ENCODE measurements at regions not wholly inside any gene's neighbourhood (a gene's known extent, or its start where the extent isn't known, plus 50 kb on each side); places are given as distances from the start of the nearest gene placed in this dataset.
"Not testable (repeated sequence)": the region's sequence is repeated elsewhere in the genome, so short reads cannot be mapped to it uniquely, and the experiment has no call there.

DNA sequence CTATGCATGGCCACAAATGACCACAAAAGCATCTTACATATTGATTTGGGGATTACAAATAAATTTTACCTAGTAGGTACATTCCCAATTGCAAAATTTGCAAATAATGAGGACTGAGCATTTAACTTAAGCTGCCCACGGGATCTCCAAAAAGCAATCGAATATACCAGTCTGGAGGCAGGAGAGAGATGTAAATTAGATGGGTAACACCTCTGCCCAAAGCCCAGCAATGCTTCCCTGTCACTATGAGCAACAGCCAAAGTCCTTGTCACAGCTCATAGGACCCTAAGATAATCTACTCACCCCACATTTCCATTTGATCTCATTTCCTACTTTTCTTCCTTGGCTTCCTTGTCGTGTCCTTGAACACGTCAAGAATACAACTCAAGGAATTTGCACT lies 172.2 kb downstream of the SUCLG1 start:
- DNase-seq = no peak

DNA sequence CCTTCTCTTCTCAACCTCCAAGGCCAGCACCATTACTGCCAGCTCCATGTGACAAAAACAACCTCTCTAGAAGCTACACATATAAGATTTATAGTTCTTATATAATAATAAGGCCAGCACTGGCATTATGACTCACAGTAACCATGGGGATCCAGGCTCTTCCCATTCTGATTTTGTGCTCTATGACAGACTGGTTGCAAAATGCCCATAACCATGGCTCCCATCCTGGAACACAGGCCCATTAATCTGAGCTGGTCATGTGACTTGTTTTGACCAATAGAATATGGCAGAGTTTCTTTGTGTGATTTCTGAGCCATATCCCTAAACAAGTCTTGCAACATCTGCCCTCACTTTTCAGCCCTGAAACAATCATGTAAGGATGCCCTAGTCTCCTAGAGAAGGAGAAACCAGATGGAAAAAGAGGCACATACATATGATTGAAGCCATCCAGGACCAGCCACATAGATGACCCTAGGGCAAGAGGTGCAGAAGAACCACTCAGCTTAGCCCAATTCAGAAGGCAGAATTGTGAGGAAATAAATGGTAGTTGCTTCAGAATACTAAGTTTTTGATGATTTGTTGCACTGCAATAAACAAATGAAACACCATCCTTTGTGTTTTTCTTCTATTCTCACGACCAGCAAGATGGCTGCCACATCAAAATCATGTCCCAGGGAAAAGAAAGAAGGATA lies 173.9 kb downstream of the SUCLG1 start:
- DNase-seq = no peak

- DNase-seq = no peak
These were observed 175.6 kb downstream of the SUCLG1 start for GRCh38 chr2:84283506-84283905.

DNA sequence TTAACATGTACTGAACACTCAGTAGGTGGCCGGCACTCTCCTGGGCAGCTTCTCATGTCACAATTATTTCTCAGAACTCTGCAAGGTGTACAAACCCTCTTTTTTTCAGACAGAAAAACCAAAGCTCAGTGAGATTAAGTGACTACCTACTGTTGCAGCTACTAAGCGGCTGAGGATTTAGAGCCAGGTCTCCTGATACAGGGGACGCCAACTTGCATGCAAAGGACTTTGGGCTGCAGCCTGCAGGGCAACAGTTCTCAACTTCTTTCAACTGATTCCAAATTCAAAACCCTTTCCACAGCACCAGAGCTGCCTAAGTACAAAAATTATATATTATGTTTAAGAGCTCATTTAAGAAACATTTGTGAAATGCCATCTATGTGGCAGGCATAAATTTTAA lies 177.6 kb downstream of the SUCLG1 start:
- DNase-seq = no peak

GRCh38 chr2:84280873-84281272 lies 178.2 kb downstream of the SUCLG1 start:
- DNase-seq = no peak

DNA sequence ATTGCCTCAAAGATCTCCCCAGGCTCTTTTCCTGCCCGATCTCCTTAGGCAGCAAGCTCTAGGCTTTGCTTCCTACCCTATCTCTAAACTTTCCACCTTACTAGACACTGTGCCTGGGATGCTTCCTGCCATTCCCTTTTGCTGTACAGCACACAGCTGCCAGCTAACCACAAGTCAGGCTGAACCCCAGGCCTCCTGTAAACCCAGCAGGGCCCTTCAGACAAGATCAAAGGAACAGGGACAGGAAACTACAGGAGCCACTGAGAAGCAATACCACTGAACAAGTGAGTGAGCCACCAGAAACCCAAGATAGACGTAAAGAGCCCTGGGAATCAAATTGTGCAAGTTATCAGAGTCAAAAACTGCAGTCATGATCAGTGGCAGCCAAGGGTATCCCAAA lies 180.7 kb downstream of the SUCLG1 start:
- DNase-seq = no peak

DNA sequence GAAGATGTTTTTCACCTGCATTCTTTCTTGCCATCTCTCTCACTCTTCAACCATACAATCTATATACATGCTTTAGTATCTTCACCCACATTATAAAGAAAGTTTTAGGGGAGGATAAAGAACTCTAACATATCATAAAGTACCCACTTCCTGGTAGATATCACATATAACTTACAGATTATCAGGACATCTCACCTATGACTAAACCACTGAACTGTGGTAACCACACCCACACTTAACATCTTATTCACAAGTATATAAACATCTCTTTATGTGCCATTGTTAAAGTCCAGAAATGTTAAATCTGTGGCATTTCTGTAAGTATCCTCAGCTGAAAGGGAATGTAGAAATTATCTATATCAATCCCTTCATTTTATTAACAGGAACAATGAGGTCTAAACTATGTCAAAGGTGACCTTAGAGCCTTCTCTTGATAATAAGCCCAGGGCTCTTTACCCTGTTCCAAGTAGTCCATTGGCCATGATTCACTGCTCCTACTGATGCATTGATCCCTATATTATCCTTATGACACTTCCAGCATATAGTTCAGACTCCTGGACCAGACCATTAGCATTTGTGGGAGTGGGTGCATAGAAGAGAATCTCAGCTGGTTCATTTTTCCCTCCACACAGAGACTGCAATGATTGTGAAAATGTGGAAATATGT lies 182.4 kb downstream of the SUCLG1 start:
- no peak for DNase-seq

DNA sequence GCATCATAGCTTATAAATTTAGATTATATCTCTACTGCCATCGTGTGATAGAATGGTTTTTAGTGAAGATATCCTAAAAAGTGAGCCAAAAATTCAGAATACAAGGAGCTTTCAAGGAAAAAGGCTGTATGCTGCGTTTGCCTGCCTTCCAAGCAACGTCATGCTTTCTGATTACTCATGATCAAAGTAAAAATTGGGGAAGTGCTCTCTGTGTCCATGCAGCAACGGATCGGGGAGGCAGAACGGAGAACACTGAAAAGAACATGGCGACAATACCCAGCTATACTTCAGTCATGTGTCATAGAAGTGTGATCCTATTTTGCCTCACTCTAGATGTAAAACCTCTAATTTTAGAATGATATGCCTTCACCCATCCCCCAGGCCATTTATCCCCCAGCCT lies 185.7 kb downstream of the SUCLG1 start:
- no peak for DNase-seq

GRCh38 chr2:84271977-84272376 lies 187.1 kb downstream of the SUCLG1 start:
- no peak for DNase-seq

DNA sequence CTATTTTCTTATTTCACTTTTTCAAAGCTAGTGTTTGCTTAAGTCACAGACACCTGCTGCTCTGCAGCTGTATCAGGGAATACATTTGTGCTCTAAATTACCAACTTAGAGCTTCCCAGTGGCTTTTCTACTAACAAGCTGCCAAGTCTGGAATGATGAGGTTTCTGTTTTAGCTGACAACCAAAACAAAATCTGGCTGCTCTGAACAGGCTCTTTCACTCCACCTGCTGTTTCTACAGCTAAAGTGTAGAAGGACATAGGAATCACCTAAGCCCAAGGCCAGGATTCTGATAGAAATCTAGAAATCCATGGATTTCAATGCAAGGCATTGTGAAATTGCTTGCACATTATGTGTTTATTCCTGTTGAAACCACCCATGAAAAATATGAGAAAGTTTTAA lies 201.2 kb downstream of the SUCLG1 start:
- no peak for DNase-seq

DNA sequence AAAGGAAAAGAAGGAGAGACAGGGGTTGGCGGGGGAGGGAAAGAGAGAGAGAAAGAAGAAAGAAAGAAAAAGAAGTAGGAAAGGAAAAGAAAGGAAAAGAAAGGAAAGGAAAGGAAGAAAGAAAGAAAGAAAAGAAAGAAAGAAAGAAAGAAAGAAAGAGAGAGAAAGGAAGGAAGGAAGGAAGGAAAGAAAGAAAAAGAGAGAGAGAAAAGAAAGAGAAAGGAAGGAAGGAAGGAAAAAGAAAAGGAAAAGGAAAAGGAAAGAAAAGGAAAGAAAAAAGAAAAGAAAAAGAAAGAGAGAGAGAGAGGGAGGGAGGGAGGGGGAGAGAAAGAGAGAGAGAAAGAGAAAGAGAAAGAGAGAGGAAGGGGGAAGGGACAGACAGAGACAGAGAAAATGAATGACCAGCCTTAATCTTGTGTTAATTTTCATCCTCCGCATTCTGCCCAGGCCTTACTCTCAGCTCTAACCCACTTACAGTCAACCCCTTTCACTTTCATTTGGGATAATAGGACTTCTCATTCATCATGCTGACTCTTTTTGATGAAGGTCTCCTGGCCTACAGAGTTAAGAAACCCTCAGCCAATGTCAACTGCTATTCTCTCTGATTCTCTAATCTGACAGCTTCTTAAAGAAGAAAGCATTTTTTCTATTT lies 207.3 kb downstream of the SUCLG1 start:
- no peak for DNase-seq

- no peak for DNase-seq
These were observed 209.9 kb downstream of the SUCLG1 start for GRCh38 chr2:84249140-84249539.

GRCh38 chr2:84247532-84247931 lies 211.5 kb downstream of the SUCLG1 start:
- no peak for DNase-seq

GRCh38 chr2:84243788-84244733 lies 215.0 kb downstream of the SUCLG1 start:
- no peak for DNase-seq

DNA sequence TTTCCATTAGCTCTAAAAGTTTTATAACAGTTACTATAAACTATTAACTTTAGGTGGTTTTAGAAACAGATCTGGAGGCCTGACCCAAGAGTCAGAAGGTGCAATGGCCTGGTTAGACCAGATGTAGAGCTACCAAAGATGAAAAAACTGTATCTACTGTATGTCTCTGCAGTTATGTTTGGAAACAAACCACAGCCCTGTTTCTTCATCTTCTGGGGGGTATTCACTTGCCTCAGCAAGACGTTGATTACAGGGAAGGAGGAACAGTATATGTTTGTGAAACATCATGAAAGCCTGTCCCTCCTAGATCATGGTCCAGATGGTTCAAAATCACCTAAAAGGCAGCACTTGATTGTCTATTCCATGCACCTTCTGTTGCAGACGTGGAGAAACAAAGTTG lies 220.2 kb downstream of the SUCLG1 start:
- no peak for DNase-seq

GRCh38 chr2:84236288-84236687 lies 222.8 kb downstream of the SUCLG1 start:
- no peak for DNase-seq

GRCh38 chr2:84234103-84234502 lies 225.0 kb downstream of the SUCLG1 start:
- DNase-seq = no peak

DNA sequence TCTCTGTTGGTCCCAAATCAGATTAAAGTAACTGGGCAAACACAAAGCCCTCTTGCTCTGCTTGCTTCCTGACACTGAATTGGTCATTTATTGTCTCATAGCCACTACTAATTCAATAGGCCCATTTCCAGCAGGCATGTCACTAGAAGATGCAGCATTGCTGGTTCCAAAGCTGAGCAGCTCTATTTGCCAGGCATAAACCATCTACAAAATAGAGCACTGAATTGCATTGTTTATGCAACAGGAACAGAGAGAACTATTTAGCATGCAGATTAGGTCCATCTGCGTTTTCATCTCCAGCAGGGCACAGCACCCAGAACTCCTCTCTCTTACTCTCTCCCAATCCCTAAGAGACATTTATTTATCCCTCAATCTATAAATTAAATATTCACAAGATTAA lies 227.6 kb downstream of the SUCLG1 start:
- DNase-seq = no peak

GRCh38 chr2:84224121-84224520 lies 235.0 kb downstream of the SUCLG1 start:
- no peak for DNase-seq

- DNase-seq = no peak
These were observed 235.9 kb downstream of the SUCLG1 start for GRCh38 chr2:84223191-84223590.

DNA sequence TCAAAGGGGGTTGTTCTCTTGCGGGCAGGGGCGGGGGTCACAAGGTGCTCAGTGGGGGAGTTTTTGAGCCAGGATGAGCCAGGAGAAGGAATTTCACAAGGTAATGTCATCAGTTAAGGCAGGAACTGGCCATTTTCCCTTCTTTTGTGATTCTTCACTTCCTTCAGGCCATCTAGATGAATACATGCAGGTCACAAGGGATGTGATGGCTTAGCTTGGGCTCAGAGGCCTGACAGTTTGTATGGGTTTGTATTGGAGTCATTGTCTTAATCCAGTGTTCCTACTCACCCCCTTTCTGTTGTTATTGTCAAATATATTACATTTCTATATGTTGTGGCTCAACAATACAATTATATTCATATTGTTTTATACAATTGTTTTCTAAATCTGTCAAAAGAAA lies 238.0 kb downstream of the SUCLG1 start:
- DNase-seq = not testable (repeated sequence)

GRCh38 chr2:84217456-84217855 lies 241.6 kb downstream of the SUCLG1 start:
- DNase-seq = no peak

DNA sequence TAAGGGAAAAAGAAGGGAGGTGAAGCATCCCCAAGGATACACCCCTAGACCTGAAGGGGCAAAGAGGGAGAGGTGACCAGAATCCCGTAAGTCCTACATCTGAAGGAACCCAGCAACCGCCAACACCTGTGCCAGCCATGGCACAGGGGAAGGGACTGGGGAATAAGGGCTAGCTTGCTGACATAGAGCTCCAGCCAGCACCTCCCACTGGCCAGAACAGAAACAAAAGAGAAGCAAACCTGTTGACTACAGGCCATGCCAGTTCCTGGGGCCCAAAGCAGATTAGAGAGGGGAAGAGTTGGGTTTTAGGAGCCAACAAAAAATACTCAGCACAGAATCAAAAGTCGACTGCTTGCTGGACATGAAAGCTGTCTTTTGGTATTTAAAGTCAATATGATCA lies 244.6 kb downstream of the SUCLG1 start:
- no peak for DNase-seq
